Body of pancreas (tissue), 4 donors: ENCODE measurements at regions not wholly inside any gene's neighbourhood (a gene's known extent, or its start where the extent isn't known, plus 50 kb on each side); places are given as distances from the start of the nearest gene placed in this dataset.

Source experiments
- CTCF ChIP-seq, 7 experiments: fragments of 450-650 bp in 4 of 7; fragments of 200-600 bp in 3 of 7; sonication (generic) in 3 of 7; IDR thresholded peaks; one replicate each; pipeline ENCODE4 v1.5.1; 2016 to 2019; ENCODE audit warnings: antibody characterized with exemption in 7 of 7
- POLR2A ChIP-seq, 3 donors: fragments of 450-650 bp; IDR thresholded peaks; one replicate each; pipeline ENCODE4 v1.6.1; 2016; ENCODE audit warnings: antibody characterized with exemption in 3 of 3, mild to moderate bottlenecking in 2 of 3

- TF ChIP-seq CTCF (IDR thresholded peaks at IDR 0.05) (no peak), POLR2A (IDR thresholded peaks at IDR 0.05) (no peak)
These were observed 538.8 kb upstream of the ZNF717 start for GRCh38 chr3:76324101-76324500.
